ENCODE measurements at regions not wholly inside any gene's neighbourhood (a gene's known extent, or its start where the extent isn't known, plus 50 kb on each side); places are given as distances from the start of the nearest gene placed in this dataset.

GRCh38 chr12:28065374-28065773 lies 92.8 kb upstream of the PTHLH start:
- TF ChIP-seq CTCF (conservative IDR thresholded peaks at IDR 0.05; ENCODE audit: low read length) (no peak), EZH2phosphoT487 (IDR thresholded peaks at IDR 0.05; ENCODE audit: borderline replicate concordance, low read depth, low read length) (no peak)

Data from OCI-LY7 (cell line).